HG03280 (cell line): ENCODE measurements at regions not wholly inside any gene's neighbourhood (a gene's known extent, or its start where the extent isn't known, plus 50 kb on each side); places are given as distances from the start of the nearest gene placed in this dataset.
"Not testable (repeated sequence)": the region's sequence is repeated elsewhere in the genome, so short reads cannot be mapped to it uniquely, and the experiment has no call there.

ENCODE experiments used
- ATAC-seq: cut with Tn5 transposase; IDR thresholded peaks from one replicate; pipeline ENCODE4 v1.9.1; 2021; ENCODE audit warnings: mild to moderate bottlenecking, moderate library complexity; ENCODE audit not compliant: unreplicated experiment

DNA sequence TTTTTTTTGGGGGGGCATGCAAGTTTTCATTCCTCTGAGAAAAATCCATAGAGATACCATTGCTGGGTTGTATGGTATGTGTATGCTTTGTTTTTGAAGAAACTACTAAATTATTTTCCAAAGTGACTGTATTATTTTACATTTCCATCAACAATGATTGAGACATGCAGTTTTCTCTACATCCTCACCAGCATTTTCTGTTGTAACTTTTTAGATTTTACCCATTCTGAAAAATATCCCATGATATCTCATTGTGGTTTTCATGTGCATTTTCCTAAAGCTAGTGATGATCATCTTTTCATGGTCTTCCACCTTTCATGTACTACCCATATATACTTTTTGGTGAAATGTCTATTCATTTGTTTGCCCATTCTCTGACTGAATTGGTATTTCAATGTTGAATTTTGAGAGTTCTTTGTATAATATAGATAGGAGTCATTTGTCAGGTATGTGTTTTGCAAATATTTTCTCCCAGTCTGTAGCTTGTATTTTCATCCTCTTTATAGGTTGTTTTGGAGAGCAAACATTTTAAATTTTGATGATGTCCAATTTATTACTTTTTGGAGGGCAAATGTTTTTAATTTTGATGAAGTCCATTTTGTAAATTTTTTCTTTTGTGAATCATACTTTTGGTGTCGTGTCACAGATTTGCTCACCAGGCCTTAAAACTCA lies 827.5 kb upstream of the CITED2 start:
- ATAC-seq = no peak

- ATAC-seq = no peak
Observed at GRCh38 chr6:140193269-140193668, 818.8 kb upstream of the CITED2 start.

DNA sequence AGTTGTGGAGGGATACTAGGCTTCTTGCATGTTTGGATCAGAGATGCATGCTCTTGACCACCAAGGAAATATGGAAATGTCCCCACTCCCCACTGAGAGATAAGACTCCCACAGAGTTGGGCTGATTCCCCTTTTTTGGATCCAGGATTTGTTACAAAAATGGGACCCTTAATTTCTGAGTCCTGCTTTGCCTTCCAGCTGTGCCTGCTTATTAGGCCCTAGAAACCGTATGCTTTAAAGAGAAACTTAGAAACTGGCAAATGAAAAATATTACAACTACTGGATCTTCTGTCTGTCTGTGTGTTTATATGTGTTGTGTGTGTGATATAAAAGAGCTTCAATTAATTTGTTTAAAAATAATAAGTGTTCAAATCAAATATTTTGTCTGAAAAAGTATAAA lies 817.6 kb upstream of the CITED2 start:
- ATAC-seq = no peak

DNA sequence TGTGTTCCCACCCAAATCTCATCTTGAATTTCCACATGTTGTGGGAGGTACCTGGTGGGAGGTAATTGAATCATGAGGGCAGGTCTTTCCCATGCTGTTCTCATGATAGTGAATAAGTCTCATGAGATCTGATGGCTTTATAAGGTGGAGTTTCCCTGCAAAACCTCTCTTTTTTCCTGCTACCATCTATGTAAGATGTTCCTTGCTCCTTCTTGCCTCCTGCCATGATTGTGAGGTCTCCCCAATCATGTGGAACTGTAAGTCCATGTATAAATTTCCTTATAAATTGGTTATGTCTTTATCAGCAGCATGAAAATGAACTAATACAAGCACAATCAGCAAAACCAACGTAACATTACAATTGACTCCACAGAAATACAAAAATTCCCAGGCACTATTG lies 814.8 kb upstream of the CITED2 start:
- ATAC-seq = not testable (repeated sequence)

DNA sequence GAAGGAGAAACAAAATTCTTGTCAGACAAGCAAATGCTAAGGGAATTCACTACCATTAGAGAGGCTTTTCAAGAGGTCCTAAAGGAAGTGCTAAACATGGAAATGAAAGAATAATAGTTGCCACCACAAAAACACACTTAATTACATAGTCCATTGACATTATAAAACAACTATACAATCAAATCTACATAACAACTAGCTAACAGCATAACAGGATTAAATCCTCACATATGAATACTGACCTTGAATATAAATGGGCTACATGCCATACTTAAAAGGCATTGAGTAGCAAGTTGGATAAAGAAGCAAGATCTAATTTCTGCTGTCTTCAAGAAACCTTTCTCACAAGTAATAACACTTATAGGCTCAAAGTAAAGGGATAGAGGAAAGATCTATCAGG lies 811.5 kb upstream of the CITED2 start:
- ATAC-seq = no peak

DNA sequence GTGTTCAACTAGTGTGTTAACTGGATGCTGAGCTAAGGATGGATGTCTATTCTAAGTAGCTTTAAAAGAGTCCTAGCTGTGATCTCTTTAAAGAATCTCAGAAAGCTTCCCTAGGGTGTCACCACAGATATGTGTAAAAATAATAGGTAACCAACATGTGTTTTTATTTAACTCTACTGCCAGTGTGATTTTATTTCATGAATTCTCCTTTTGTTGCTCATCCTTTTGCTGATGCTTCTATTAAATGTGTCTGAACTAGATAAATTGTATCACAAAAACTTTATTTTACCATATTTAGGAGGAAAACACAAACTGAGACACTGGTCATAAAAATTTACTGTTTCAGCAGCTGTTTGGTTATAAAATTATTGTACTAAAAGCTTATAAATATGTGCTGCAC lies 809.4 kb upstream of the CITED2 start:
- ATAC-seq = no peak

DNA sequence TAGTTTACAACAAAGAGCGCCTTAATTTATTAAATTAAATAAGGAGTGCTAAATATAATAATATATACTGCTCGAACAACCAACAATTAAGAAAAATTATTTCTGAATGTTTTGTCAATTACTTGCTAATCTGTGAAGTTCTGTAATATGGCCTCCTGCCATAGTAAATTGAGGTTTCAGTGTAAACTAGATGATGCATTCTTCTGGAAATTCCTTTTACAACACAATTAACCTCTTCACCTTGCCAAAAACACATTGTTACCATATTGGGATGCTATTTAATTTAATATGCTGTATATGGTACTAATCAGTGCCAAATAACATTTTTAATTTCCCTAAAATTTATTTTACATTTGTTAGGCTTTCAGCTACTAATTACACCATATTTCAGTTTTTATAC lies 808.4 kb upstream of the CITED2 start:
- no peak for ATAC-seq

DNA sequence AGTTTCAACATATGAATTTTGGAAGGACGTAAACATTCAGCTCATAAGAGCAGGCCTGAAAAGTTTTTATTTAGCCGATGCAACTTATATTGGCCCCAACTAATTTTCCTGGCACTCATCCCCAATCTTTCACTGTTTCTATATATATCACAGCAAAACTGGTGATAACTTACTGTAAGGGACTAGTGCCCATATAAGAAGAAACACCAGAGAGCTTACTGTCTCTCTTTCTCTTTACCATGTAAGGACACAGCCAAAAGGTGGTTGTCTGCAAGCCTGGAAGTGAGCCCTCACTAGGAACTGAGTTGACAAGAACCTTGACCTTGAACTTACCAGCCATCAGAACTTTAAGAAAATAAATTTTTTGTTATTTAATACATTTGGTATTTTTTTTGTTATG lies 807.4 kb upstream of the CITED2 start:
- no peak for ATAC-seq

- ATAC-seq = no peak
Observed at GRCh38 chr6:140180306-140180705, 805.9 kb upstream of the CITED2 start.

GRCh38 chr6:140178935-140179334 lies 804.5 kb upstream of the CITED2 start:
- ATAC-seq = no peak

GRCh38 chr6:140178520-140178919 lies 804.1 kb upstream of the CITED2 start:
- ATAC-seq = no peak

GRCh38 chr6:140176306-140176705 lies 801.9 kb upstream of the CITED2 start:
- ATAC-seq = no peak

- ATAC-seq = no peak
Observed at GRCh38 chr6:140175486-140175885, 801.0 kb upstream of the CITED2 start.

- no peak for ATAC-seq
Observed at GRCh38 chr6:140174524-140174923, 800.1 kb upstream of the CITED2 start.

- ATAC-seq = no peak
Observed at GRCh38 chr6:140168365-140168764, 793.9 kb upstream of the CITED2 start.

GRCh38 chr6:140160909-140161308 lies 786.5 kb upstream of the CITED2 start:
- ATAC-seq = no peak

DNA sequence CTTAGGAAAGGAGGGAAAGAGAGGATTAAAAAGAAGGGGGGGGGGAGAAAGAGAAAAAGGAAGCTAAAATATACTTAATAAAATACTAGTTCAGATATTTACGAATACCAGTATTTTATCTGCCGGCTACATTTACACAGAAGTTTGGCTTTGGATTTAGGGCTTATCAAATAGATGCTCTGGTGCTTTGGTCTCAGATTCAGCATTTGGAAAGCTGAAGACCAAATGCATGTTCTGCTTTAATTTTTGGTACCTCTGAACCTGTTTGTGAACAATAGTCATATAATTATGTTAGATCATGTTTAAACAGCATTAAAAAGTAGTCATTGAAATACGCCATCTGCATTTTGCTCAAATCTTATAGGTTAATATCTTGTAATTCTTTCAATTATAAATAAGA lies 786.0 kb upstream of the CITED2 start:
- ATAC-seq = no peak

DNA sequence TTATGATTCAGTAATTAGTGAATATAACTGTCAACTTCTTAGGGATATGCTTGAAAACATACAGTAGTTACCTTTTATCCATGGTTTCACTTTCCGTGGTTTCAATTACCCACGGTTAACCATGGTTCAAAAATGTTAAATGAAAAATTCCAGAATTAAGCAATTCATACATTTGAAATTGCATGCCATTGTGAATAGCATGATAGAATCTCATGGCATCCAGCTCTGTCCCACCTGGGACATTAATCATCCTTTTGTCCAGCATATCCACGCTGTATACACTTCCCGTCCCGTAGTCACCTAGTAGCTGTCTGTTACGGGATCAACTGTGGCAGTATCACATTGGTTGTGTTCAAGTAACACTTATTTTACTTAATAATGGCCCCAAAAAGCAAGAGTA lies 781.7 kb upstream of the CITED2 start:
- no peak for ATAC-seq

DNA sequence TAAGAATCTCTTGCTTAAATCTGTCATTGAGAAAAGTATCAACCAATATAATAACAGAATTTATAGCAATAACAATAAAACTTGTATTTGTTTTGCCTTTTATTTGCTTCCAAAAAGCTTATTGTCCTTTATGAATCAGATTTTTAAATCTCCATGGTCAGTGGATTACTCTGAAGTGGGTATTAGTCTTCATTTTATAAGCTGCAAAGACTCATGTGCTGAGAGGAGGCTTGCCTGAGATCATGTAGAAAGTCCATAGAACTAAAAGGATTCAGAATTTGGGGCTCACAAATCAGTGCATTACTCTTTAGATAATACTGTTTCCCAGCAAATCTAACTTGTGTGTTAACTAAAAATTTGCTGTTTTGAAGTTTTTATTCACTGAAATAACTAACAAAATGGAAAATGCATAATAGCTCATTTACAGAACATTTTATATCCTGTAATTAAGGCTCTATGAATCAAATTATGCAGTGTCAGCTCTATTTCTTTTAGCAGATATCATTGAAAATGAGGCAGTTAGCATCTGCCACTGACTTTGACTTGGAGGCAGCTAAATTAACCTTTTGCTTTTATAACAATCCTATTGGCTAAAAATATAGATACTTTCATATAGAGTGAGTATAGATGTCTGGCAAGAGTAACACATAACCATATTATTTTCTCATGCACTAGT lies 781.1 kb upstream of the CITED2 start:
- no peak for ATAC-seq

DNA sequence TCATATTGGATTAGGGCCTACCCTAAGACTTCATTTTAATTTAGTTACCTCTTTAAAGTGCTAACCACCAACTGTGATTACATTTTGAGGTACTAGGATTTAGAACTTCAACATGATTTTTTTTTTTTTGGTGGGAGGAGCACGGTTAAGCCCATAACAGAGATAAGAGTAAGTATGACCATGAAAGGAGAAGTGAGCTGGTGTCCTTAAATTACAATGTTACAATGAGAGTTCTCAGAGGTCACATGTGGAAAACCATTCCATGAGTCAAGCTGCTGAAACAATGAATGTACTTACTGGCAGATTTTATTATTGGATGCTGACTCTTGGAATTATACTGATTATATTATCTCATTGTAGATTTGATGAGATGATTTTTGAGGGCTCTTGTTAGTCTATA lies 779.3 kb upstream of the CITED2 start:
- ATAC-seq = no peak

DNA sequence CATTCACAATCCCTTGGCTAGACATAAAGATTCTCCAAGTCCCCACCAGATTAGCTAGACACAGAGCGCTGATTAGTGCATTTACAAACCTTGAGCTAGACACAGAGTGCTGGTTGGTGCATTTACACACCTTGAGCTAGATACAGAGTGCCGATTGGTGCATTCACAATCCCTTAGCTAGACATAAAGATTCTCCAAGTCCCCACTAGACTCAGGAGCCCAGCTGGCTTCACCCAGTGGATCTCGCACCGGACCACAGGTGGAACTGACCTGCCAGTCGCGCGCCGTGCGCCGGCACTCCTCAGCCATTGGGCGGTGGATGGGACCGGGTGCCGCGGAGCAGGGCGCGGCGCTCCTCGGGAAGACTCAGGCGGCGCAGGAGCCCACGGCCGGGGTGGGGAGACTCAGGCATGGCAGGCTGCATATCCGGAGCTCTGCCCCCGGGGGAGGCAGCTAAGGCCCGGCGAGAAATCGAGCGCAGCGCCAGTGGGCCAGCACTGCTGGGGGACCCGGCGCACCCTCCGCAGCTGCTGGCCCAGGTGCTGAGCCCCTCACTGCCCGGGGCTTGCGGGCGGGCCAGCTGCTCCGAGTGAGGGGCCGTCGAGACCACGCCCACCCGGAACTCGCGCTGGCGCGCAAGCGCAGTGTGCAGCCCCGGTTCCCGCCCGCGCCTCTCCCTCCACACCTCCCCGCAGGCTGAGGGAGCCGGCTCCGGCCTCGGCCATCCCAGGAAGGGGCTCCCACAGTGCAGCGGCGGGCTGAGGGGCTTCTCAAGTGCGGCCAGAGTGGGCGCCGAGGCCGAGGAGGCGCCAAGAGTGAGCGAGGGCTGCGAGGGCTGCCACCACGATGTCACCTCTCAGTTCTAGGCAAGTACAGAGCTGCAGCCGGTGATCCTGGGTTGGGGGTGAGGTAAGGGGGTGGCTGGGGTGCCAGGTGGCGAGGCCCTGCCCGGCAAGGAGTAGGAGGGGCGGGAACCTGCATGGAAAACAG lies 773.7 kb upstream of the CITED2 start:
- ATAC-seq = not testable (repeated sequence)

DNA sequence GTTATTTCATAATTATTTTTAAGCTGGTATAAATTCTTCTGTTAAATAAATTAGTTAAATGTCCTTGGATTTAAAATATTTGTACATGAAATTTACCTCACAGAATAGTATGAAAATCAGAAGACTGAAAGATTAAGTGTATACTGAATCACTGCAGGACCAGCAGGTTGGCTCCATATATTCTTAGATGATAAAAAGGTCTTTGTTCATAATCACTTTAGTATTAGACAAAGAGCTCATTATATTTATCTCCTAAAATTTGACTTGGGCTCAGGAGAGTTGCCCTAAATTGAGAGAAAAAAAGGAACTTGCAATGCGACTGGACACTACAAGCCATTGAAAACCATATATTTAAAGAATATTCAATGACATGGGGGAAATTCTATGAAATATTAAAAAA lies 766.4 kb upstream of the CITED2 start:
- ATAC-seq = no peak
